ENCODE measurements at regions not wholly inside any gene's neighbourhood (a gene's known extent, or its start where the extent isn't known, plus 50 kb on each side); places are given as distances from the start of the nearest gene placed in this dataset.

DNA sequence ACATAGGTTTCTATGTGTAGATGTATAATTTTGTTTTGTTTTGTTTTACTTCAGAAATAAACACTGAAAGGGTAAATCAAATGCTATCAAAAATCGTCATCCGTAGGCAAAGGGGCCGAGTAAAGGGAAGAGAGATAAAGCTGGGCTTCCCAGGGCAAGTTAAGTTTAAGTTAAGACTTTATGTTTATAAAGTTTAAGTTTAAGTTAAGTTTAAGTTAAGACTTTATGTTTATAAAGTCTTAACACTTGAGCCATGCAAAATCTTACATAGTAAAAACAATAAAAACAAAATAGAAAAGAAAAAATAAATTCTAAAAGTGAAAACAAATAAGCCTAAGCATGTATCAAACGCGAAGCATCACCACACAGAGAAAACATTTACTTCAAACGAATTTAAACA, 216.1 kb upstream of the SYNDIG1 start:
- TF ChIP-seq CTCF (IDR thresholded peaks at IDR 0.05) (no peak), POLR2A (IDR thresholded peaks at IDR 0.05) (no peak), POLR2AphosphoS5 (IDR thresholded peaks at IDR 0.05; ENCODE audit: insufficient read depth in 1 of 2, low read depth in 1 of 2) (no peak)

All from vagina (tissue), 2 donors.